ACC112 (cell line): ENCODE measurements at regions not wholly inside any gene's neighbourhood (a gene's known extent, or its start where the extent isn't known, plus 50 kb on each side); places are given as distances from the start of the nearest gene placed in this dataset.

Source experiments
- H2AFZ ChIP-seq: fragments of 200-600 bp; sonication (generic); one replicate; pipeline ENCODE4 v1.6.0; 2017; ENCODE audit warnings: antibody characterized with exemption, low read length; ENCODE audit not compliant: unreplicated experiment
- H3K27ac ChIP-seq: fragments of 200-600 bp; sonication (generic); 2 replicates; pipeline ENCODE4 v1.5.1; 2014; ENCODE audit warnings: low read depth, mild to moderate bottlenecking, antibody characterized with exemption, low read length, moderate library complexity
- H3K27me3 ChIP-seq: fragments of 200-600 bp; sonication (generic); 2 replicates; pipeline ENCODE4 v1.6.1; 2014; ENCODE audit warnings: mild to moderate bottlenecking, antibody characterized with exemption, low read length, moderate library complexity, mixed read lengths; ENCODE audit not compliant: insufficient read depth
- H3K36me3 ChIP-seq: fragments of 200-600 bp; sonication (generic); 2 replicates; pipeline ENCODE4 v1.6.1; 2016; ENCODE audit warnings: mild to moderate bottlenecking, antibody characterized with exemption, low read length, moderate library complexity, mixed read lengths; ENCODE audit not compliant: insufficient read depth
- H3K4me1 ChIP-seq: fragments of 200-600 bp; sonication (generic); one replicate; pipeline ENCODE4 v1.6.1; 2016; ENCODE audit warnings: low read length, mixed read lengths; ENCODE audit not compliant: insufficient read depth, unreplicated experiment, control insufficient read depth
- H3K4me3 ChIP-seq: fragments of 200-600 bp; sonication (generic); 2 replicates; pipeline ENCODE4 v1.5.1; 2014; ENCODE audit warnings: mild to moderate bottlenecking, low read depth, low read length
- H3K79me2 ChIP-seq: fragments of 200-600 bp; sonication (generic); one replicate; pipeline ENCODE4 v1.6.0; 2016; ENCODE audit warnings: low read length; ENCODE audit not compliant: control insufficient read depth, unreplicated experiment, insufficient read depth

DNA sequence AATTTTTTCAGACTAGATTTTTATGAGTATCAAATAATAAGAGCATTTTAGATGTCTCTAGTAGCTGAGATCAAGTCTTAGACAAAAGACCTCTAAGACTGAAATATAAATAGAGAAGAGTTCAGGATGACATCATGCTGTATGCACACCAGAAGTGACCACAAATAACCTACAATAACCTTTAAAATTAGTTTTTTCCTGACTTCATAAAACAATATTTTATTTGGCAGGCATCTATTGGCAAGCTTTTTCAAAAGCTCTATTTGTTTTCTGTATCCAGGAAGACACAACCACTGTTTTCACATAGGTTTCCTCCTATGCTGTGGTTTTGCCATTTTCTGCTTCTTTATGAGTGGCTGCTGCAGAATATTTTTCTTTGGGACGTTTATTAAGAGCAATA lies 359.1 kb downstream of the CRPPA start:
- Histone ChIP-seq H3K79me2 (no peaks in the 10 kb centered on the region), H2AFZ (no peak overlapping the region), H3K4me3 (peak overlapping the region; percentile 29; the same call in 1 of the 2 replicates), H3K4me1 (peaks cover 36% of the 10 kb centered on the region), H3K36me3 (no peaks in the 10 kb centered on the region), H3K27me3 (peaks cover 12% of the 10 kb centered on the region), H3K27ac (peak overlapping the region; percentile 60; the same call in 1 of the 2 replicates)

DNA sequence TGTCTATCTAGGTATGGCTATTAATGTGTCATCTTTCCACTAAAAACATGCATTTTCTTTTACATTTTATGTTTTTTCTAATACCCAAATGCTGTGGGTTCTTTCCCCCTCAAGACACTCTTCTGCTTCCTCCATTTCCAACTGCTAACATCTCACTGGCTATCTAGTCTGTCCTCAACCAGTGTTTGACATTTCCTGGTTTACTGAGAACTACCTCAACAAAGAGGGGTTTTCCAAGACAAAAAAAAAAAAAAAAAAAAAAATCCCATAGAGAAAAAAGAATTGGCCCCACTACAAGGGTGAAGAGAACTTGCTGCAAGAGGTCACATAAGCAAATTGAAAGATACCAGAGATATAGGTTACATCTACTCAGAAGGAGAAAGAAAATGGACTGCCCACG lies 359.7 kb downstream of the CRPPA start:
- H3K4me3 ChIP-seq, result peak overlapping the region; percentile 29; the same call in 1 of the 2 replicates
- peaks cover 31% of the 10 kb centered on the region for H3K4me1 ChIP-seq
- H3K27me3 ChIP-seq, result peaks cover 15% of the 10 kb centered on the region
- no peaks in the 10 kb centered on the region for H3K79me2 ChIP-seq
- no peaks in the 10 kb centered on the region for H3K36me3 ChIP-seq
- H2AFZ ChIP-seq, result no peak overlapping the region
- H3K27ac ChIP-seq, result peak overlapping the region; percentile 60; the same call in 1 of the 2 replicates

DNA sequence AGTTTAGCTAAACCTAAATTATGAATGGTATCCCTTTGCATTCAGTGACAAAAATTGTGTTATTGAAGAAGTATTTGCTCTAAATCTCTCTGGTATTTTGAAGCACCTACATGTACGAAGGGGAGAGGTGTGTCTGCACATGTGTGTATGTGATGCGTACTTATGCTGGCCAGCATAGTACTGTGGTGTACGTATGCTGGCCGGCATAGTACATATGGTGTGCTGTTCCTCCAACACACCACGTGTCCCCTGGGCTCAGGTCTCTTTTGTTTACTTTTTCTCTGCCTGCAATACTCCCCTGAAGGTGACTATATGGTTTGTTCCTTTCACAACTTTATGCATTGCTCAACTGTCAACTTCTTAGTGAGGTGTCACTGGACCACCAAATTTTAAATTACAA lies 360.3 kb downstream of the CRPPA start:
- Histone ChIP-seq H3K36me3 (no peaks in the 10 kb centered on the region), H3K79me2 (no peaks in the 10 kb centered on the region), H3K4me1 (peaks cover 31% of the 10 kb centered on the region), H3K4me3 (no peak overlapping the region), H3K27me3 (peaks cover 15% of the 10 kb centered on the region), H3K27ac (no peak overlapping the region), H2AFZ (no peak overlapping the region)

DNA sequence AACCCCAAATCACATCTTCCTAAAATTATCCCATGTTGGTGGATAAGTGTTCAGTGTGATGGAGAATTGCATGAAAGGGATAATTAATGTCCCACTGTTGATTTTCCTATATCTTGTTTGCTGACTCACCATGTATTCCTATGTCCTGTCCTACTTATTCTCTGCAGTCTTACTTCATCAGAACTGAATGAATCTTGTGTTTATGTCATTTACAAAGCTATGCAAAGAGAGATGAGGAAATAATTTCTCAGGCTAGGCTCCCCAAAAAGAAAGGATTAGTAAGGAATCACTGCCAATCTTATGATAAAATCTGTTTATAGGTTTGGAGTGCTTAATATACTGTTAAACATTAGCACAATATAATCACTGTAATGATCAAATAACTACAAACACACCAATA lies 360.8 kb downstream of the CRPPA start:
- Histone ChIP-seq H3K36me3 (no peaks in the 10 kb centered on the region), H3K4me3 (no peak overlapping the region), H3K27me3 (peaks cover 19% of the 10 kb centered on the region), H2AFZ (no peak overlapping the region), H3K27ac (no peak overlapping the region), H3K4me1 (peaks cover 31% of the 10 kb centered on the region), H3K79me2 (no peaks in the 10 kb centered on the region)

DNA sequence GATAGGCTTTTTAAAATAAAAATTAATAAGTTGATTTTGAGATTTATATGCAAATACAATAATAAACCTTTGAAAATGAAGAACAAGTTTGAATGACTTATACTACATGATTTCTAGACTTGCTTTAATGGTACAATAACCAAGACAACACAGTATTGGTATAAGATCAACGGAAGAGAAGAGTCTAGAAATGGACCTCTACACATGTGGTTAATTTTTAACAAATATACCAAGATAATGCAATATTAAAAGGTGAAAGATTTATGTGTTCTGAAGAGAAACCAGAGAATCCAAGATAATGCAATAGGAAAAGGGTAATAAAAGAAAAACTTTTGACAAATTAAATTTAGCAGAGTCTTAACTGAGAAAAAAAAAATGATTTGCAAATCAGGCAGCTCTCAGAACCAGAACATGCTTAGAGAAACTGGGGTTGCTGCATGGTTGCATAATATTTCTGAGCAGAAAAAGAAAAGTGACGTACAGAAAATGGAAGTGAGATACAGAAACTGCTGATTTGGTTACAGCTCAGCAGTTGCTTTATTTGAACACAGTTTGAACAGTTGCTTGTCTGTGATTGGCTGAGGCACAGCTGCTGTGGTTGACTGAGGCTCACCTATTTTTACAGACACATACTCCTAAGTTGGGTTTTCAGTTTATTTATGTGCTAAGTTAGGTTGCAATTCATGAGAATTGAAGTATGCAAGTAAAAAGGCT lies 365.9 kb downstream of the CRPPA start:
- Histone ChIP-seq H3K27me3 (peaks cover 30% of the 10 kb centered on the region), H3K4me1 (peaks cover 11% of the 10 kb centered on the region), H3K27ac (no peak overlapping the region), H2AFZ (no peak overlapping the region), H3K4me3 (no peak overlapping the region), H3K36me3 (no peaks in the 10 kb centered on the region), H3K79me2 (no peaks in the 10 kb centered on the region)

DNA sequence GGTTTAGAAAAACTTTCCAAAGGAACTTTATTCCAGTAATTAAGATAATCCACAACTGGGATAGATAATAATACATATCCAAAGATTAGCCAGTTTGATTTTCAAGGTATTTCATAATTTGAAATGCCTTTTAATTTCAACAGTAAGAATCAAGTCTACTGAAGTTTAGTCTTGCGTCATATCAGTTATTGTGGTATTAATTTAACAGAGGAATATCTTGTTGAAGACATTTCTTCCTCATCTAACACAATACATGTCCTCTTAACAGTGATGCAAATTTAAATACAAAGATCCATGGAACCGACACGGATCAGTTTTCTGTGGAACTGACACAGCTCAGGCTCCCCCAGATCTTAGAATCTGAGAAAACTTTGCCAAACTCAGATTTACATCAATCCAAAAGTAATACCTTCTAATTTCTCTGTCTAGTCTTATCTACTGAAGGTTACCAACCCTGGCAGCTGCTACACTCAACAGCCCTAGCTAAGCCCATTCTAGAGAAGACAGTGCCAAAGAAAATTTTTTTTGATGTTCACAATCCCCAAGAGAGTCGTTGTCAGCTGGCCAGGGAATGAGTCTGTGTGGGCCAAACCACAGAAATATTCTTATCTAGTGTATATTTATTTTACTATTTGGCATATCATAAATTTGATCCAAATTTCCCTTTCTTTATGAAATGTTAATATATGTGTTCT lies 365.2 kb upstream of the MEOX2 start:
- Histone ChIP-seq H3K4me3 (no peak overlapping the region), H3K27ac (no peak overlapping the region), H3K79me2 (no peaks in the 10 kb centered on the region), H3K36me3 (no peaks in the 10 kb centered on the region), H2AFZ (no peak overlapping the region), H3K4me1 (peaks cover 9% of the 10 kb centered on the region), H3K27me3 (peaks cover 56% of the 10 kb centered on the region)

DNA sequence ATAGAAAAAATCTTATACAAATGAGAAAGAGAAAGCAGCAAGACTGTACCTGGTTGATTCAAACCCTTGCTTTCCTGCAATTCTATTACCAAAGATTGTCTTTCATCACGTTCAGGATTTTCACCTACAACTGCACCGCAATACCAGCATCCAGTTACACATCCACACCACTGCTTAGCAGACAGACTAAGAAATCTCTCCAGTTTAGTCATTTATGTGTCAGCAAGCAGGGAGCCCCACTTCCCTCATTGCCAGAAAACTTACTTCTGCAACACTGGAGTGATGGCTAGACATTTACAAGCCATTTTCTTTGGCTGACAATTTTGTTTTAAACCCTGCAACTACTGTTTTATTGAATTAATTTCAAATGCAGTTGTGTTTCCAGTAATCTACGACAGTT lies 359.6 kb upstream of the MEOX2 start:
- Histone ChIP-seq H2AFZ (no peak overlapping the region), H3K36me3 (no peaks in the 10 kb centered on the region), H3K27ac (no peak overlapping the region), H3K4me3 (no peak overlapping the region), H3K4me1 (no peaks in the 10 kb centered on the region), H3K79me2 (no peaks in the 10 kb centered on the region), H3K27me3 (peaks cover 36% of the 10 kb centered on the region)

DNA sequence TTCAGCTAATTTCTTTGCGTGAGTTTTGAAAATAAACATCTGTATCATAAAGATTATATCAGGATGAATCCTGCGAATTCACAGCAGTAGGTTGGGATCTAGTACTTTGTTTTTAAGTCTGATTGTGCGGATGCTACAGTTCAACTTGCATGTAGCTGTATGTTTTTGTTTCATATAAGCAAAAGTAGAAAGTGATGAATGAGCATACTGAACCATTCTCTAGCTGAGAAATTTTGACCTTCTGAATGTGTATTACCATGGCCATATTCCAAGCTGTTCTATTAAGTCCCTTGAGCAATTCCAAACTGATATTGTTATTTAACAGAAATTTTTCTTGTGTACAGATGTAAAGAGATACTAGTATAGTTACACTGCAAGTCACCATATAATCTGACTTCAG lies 358.8 kb upstream of the MEOX2 start:
- no peaks in the 10 kb centered on the region for H3K4me1 ChIP-seq
- H3K36me3 ChIP-seq, result no peaks in the 10 kb centered on the region

DNA sequence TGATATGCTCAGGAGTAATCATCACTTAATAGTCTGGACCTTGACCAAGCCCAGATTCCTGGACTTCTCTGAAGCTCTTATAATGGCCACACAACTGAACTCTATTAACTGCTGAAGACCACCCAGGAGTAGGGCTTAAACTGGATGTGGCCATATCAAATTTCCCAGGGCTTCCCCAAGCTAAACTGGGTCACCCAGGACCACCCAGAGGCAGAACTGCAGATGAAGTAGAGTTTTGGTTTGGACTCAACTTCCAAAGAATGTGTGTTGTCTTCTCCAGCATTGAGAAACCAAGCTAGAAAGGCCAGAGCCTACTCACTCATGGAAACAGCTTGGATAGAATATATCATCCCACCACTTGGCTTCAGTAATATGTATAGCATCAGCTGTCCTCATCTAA lies 358.2 kb upstream of the MEOX2 start:
- peaks cover 22% of the 10 kb centered on the region for H3K27me3 ChIP-seq
- H3K4me1 ChIP-seq, result no peaks in the 10 kb centered on the region
- no peaks in the 10 kb centered on the region for H3K36me3 ChIP-seq
- no peak overlapping the region for H3K27ac ChIP-seq
- no peak overlapping the region for H3K4me3 ChIP-seq
- H2AFZ ChIP-seq, result no peak overlapping the region
- no peaks in the 10 kb centered on the region for H3K79me2 ChIP-seq

More for the DNA sequence above, 358.8 kb upstream of the MEOX2 start:
- H3K27me3 ChIP-seq, result peaks cover 29% of the 10 kb centered on the region
- no peak overlapping the region for H3K4me3 ChIP-seq
- no peak overlapping the region for H3K27ac ChIP-seq
- H2AFZ ChIP-seq, result no peak overlapping the region
- no peaks in the 10 kb centered on the region for H3K79me2 ChIP-seq

DNA sequence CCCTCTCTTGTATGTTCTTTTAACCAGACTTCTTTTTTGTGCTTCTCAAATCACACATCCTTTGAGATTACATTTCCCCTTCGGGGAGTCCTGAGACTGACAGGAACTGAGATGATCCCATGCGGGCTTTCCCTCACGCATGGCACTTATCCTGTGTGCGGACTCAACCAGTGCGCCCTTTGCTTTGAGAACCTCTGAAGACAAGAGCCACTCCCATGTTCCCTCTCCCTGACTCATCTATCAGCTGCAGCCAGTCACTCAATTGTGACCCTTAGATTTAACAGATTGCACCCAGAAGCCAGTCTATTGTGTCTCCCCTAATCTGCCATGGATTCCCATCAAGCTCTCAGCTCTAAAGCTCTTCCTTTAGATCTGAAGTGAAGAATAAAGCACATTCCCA lies 353.9 kb upstream of the MEOX2 start:
- Histone ChIP-seq H3K27me3 (no peaks in the 10 kb centered on the region), H3K79me2 (no peaks in the 10 kb centered on the region), H3K36me3 (no peaks in the 10 kb centered on the region), H3K27ac (no peak overlapping the region), H2AFZ (no peak overlapping the region), H3K4me1 (no peaks in the 10 kb centered on the region), H3K4me3 (no peak overlapping the region)

DNA sequence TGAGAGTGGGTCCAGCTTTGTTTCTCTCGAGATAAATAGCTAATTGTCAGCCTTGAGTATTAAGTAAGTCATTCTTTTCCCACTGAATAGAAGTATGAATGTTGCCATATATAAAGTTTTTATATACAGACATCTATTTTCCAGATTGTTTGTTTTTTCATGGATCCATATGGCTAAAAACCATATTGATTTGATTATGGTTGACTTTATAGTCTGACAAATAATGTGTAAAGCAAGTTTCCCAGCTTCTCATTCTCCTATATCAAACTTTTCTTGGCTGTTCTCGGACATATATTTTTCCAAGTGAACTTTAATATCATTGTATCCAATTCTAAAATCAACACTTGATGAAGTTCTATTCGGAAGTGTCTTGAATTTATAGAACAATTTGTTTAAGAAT lies 352.4 kb upstream of the MEOX2 start:
- H3K36me3 ChIP-seq, result no peaks in the 10 kb centered on the region
- no peak overlapping the region for H3K4me3 ChIP-seq
- H3K27me3 ChIP-seq, result no peaks in the 10 kb centered on the region
- H3K4me1 ChIP-seq, result peaks cover 6% of the 10 kb centered on the region
- no peak overlapping the region for H2AFZ ChIP-seq
- no peaks in the 10 kb centered on the region for H3K79me2 ChIP-seq
- H3K27ac ChIP-seq, result no peak overlapping the region
